NB4 (cell line): ENCODE measurements at regions not wholly inside any gene's neighbourhood (a gene's known extent, or its start where the extent isn't known, plus 50 kb on each side); places are given as distances from the start of the nearest gene placed in this dataset.

Experiments used
- DNase-seq: peaks from one replicate; pipeline ENCODE4 v3.0.0; 2010; ENCODE audit warnings: low read depth
- H3K4me3 ChIP-seq: one replicate; pipeline ENCODE4 v1.5.1; 2011; ENCODE audit warnings: mild to moderate bottlenecking, low read depth, low read length, moderate library complexity
- CTCF ChIP-seq: IDR thresholded peaks from one replicate; pipeline ENCODE4 v1.5.1; 2012; ENCODE audit warnings: low read depth, low read length
- MAX ChIP-seq: IDR thresholded peaks from 2 replicates; pipeline ENCODE4 v1.6.1; 2011; ENCODE audit warnings: low read depth, low read length
- MYC ChIP-seq: IDR thresholded peaks from 2 replicates; pipeline ENCODE4 v1.6.1; 2011; ENCODE audit warnings: low read depth, low read length
- POLR2A ChIP-seq: IDR thresholded peaks from 2 replicates; pipeline ENCODE4 v1.6.1; 2011; ENCODE audit warnings: mild to moderate bottlenecking; ENCODE audit not compliant: insufficient read length; ENCODE audit errors: extremely low read depth

GRCh38 chr4:23161787-23162186 lies 469.1 kb downstream of the GBA3 start:
- no peak for TF ChIP-seq POLR2A
- TF ChIP-seq MAX, result no peak
- TF ChIP-seq MYC, result no peak
- DNase-seq, result no peak
- no peak overlapping the region for H3K4me3 ChIP-seq

- TF ChIP-seq POLR2A (no peak), MAX (no peak), CTCF (no peak), MYC (no peak)
- DNase-seq, result no peak
- H3K4me3 ChIP-seq, result no peak overlapping the region
These were observed 460.3 kb downstream of the GBA3 start for GRCh38 chr4:23153076-23153475.

GRCh38 chr4:23149815-23150214 lies 457.1 kb downstream of the GBA3 start:
- TF ChIP-seq POLR2A, result no peak
- no peak for TF ChIP-seq MYC
- TF ChIP-seq MAX, result no peak
- no peak for TF ChIP-seq CTCF
- no peak for DNase-seq
- no peak overlapping the region for H3K4me3 ChIP-seq

GRCh38 chr4:23144707-23145106 lies 452.0 kb downstream of the GBA3 start:
- TF ChIP-seq MAX, result no peak
- TF ChIP-seq POLR2A, result no peak
- TF ChIP-seq MYC, result no peak
- no peak for TF ChIP-seq CTCF
- DNase-seq, result no peak
- no peak overlapping the region for H3K4me3 ChIP-seq

- peak; percentile 85 for TF ChIP-seq CTCF
- no peak for TF ChIP-seq MAX
- peak; percentile 65 for DNase-seq
- no peak overlapping the region for H3K4me3 ChIP-seq
These were observed 443.3 kb downstream of the GBA3 start for GRCh38 chr4:23135792-23136645.

- H3K4me3 ChIP-seq, result no peak overlapping the region
- DNase-seq, result no peak
- no peak for TF ChIP-seq MAX
- no peak for TF ChIP-seq POLR2A
- TF ChIP-seq MYC, result no peak
These were observed 441.6 kb downstream of the GBA3 start for GRCh38 chr4:23134331-23134730.
